Ectodermal cell (in vitro differentiated cells): ENCODE measurements at regions not wholly inside any gene's neighbourhood (a gene's known extent, or its start where the extent isn't known, plus 50 kb on each side); places are given as distances from the start of the nearest gene placed in this dataset.

ENCODE experiments used
- H3K27ac ChIP-seq: 2 replicates; pipeline ENCODE4 v1.7.0; 2013; ENCODE audit warnings: mild to moderate bottlenecking, low read depth, low read length; ENCODE audit not compliant: insufficient read depth, poor library complexity, severe bottlenecking
- H3K27me3 ChIP-seq: 2 replicates; pipeline ENCODE4 v1.7.0; 2013; ENCODE audit warnings: mild to moderate bottlenecking, low read length; ENCODE audit not compliant: insufficient read depth, control insufficient read depth, poor library complexity, severe bottlenecking
- H3K36me3 ChIP-seq: one replicate; pipeline ENCODE4 v1.7.0; 2013; ENCODE audit warnings: low read length; ENCODE audit not compliant: control insufficient read depth, insufficient read depth
- H3K4me1 ChIP-seq: one replicate; pipeline ENCODE4 v1.7.0; 2013; ENCODE audit warnings: low read length; ENCODE audit not compliant: control insufficient read depth, insufficient read depth
- H3K4me3 ChIP-seq: 2 replicates; pipeline ENCODE4 v1.7.0; 2013; ENCODE audit warnings: low read depth, low read length, control low read depth; ENCODE audit not compliant: insufficient read depth
- H3K9me3 ChIP-seq: 2 replicates; pipeline ENCODE4 v1.7.0; 2013; ENCODE audit warnings: mild to moderate bottlenecking, low read length, moderate library complexity; ENCODE audit not compliant: control insufficient read depth
- WGBS, 2 experiments: methylation state at CpG; one replicate each; pipeline ENCODE4 v1.1.7; 2013; ENCODE audit warnings: missing lambda C conversion rate in 2 of 2; 5-methylcytosine and 5-hydroxymethylcytosine counted together

- H3K27me3 ChIP-seq = no peaks in the 10 kb centered on the region
- no peaks in the 10 kb centered on the region for H3K9me3 ChIP-seq
- 92 to 94% methylated on average over 7 of the region's 7 CpGs for WGBS, 2 experiments
- H3K36me3 ChIP-seq = no peaks in the 10 kb centered on the region
- no peak overlapping the region for H3K4me3 ChIP-seq
- H3K4me1 ChIP-seq = peaks cover 21% of the 10 kb centered on the region
- H3K27ac ChIP-seq = no peak overlapping the region
These were observed 146.4 kb downstream of the CPEB2 start for GRCh38 chr4:15148691-15149090.

GRCh38 chr4:15149234-15149838, 147.1 kb downstream of the CPEB2 start:
- Histone ChIP-seq H3K27me3 (no peaks in the 10 kb centered on the region), H3K4me1 (peaks cover 21% of the 10 kb centered on the region), H3K27ac (peak overlapping the region; percentile 40), H3K4me3 (no peak overlapping the region), H3K9me3 (no peaks in the 10 kb centered on the region), H3K36me3 (no peaks in the 10 kb centered on the region)
- WGBS, 2 experiments = 72 to 75% methylated on average over 10 of the region's 10 CpGs

GRCh38 chr4:15149839-15150592, 147.7 kb downstream of the CPEB2 start:
- Histone ChIP-seq H3K36me3 (no peaks in the 10 kb centered on the region), H3K27ac (no peak overlapping the region)
- 36 to 38% methylated on average over 9 of the region's 9 CpGs for WGBS, 2 experiments

GRCh38 chr4:15150631-15151030, 148.3 kb downstream of the CPEB2 start:
- 92 to 95% methylated on average over 2 of the region's 2 CpGs for WGBS, 2 experiments
- Histone ChIP-seq H3K27me3 (no peaks in the 10 kb centered on the region), H3K27ac (no peak overlapping the region), H3K4me1 (peaks cover 21% of the 10 kb centered on the region), H3K9me3 (no peaks in the 10 kb centered on the region), H3K36me3 (no peaks in the 10 kb centered on the region), H3K4me3 (no peak overlapping the region)

More at GRCh38 chr4:15149839-15150592, 147.7 kb downstream of the CPEB2 start:
- H3K4me1 ChIP-seq = peaks cover 21% of the 10 kb centered on the region
- no peaks in the 10 kb centered on the region for H3K27me3 ChIP-seq
- H3K9me3 ChIP-seq = no peaks in the 10 kb centered on the region
- no peak overlapping the region for H3K4me3 ChIP-seq

GRCh38 chr4:15151033-15151432, 148.8 kb downstream of the CPEB2 start:
- H3K4me1 ChIP-seq = peaks cover 21% of the 10 kb centered on the region
- 95% methylated on average over 1 of the region's 1 CpG for WGBS, 2 experiments
- H3K9me3 ChIP-seq = no peaks in the 10 kb centered on the region
- no peak overlapping the region for H3K4me3 ChIP-seq
- no peak overlapping the region for H3K27ac ChIP-seq
- no peaks in the 10 kb centered on the region for H3K36me3 ChIP-seq
- no peaks in the 10 kb centered on the region for H3K27me3 ChIP-seq

GRCh38 chr4:15153662-15154061, 151.4 kb downstream of the CPEB2 start:
- Histone ChIP-seq H3K9me3 (no peaks in the 10 kb centered on the region), H3K4me1 (peaks cover 19% of the 10 kb centered on the region), H3K36me3 (no peaks in the 10 kb centered on the region), H3K4me3 (no peak overlapping the region), H3K27ac (no peak overlapping the region), H3K27me3 (no peaks in the 10 kb centered on the region)
- 92 to 93% methylated on average over 2 of the region's 2 CpGs for WGBS, 2 experiments

- Histone ChIP-seq H3K27ac (peak overlapping the region; percentile 26), H3K4me3 (no peak overlapping the region), H3K4me1 (peaks cover 23% of the 10 kb centered on the region), H3K9me3 (no peaks in the 10 kb centered on the region), H3K27me3 (no peaks in the 10 kb centered on the region), H3K36me3 (no peaks in the 10 kb centered on the region)
- 46 to 47% methylated on average over 9 of the region's 9 CpGs for WGBS, 2 experiments
These were observed 156.3 kb downstream of the CPEB2 start for GRCh38 chr4:15158406-15159091.

GRCh38 chr4:15159477-15160019, 157.3 kb downstream of the CPEB2 start:
- H3K27ac ChIP-seq = no peak overlapping the region
- no peaks in the 10 kb centered on the region for H3K36me3 ChIP-seq
- no peaks in the 10 kb centered on the region for H3K9me3 ChIP-seq
- H3K27me3 ChIP-seq = no peaks in the 10 kb centered on the region
- peaks cover 23% of the 10 kb centered on the region for H3K4me1 ChIP-seq
- 94% methylated on average over 3 of the region's 3 CpGs for WGBS, 2 experiments
- no peak overlapping the region for H3K4me3 ChIP-seq

GRCh38 chr4:15161439-15161838, 159.2 kb downstream of the CPEB2 start:
- H3K4me1 ChIP-seq = peaks cover 23% of the 10 kb centered on the region
- no peak overlapping the region for H3K4me3 ChIP-seq
- no peaks in the 10 kb centered on the region for H3K36me3 ChIP-seq
- no peak overlapping the region for H3K27ac ChIP-seq
- WGBS, 2 experiments = 60 to 77% methylated on average over 1 of the region's 1 CpG
- H3K27me3 ChIP-seq = no peaks in the 10 kb centered on the region
- H3K9me3 ChIP-seq = no peaks in the 10 kb centered on the region

- Histone ChIP-seq H3K4me1 (peaks cover 23% of the 10 kb centered on the region), H3K27me3 (no peaks in the 10 kb centered on the region), H3K36me3 (no peaks in the 10 kb centered on the region), H3K4me3 (no peak overlapping the region), H3K27ac (no peak overlapping the region), H3K9me3 (no peaks in the 10 kb centered on the region)
- WGBS, 2 experiments = 7 to 12% methylated on average over 1 of the region's 1 CpG
These were observed 159.8 kb downstream of the CPEB2 start for GRCh38 chr4:15162046-15162445.
